Mesenchymal stem cell (in vitro differentiated cells and primary cell): ENCODE measurements at regions not wholly inside any gene's neighbourhood (a gene's known extent, or its start where the extent isn't known, plus 50 kb on each side); places are given as distances from the start of the nearest gene placed in this dataset.
"Not testable (repeated sequence)": the region's sequence is repeated elsewhere in the genome, so short reads cannot be mapped to it uniquely, and the experiment has no call there.

Experiments used
- DNase-seq: peaks from one replicate; pipeline ENCODE4 v3.0.0-alpha.2; 2013
- H2AFZ ChIP-seq: one replicate; pipeline ENCODE4 v1.6.1; 2013; ENCODE audit warnings: low read depth, mild to moderate bottlenecking, control low read depth, inconsistent platforms, low read length, moderate library complexity
- H2AK5ac ChIP-seq: 2 replicates; pipeline ENCODE4 v1.6.1; 2013; ENCODE audit warnings: low read length, moderate library complexity, mild to moderate bottlenecking, inconsistent platforms; ENCODE audit not compliant: severe bottlenecking
- H2BK120ac ChIP-seq: one replicate; pipeline ENCODE4 v1.6.1; 2013; ENCODE audit warnings: low read depth, mild to moderate bottlenecking, inconsistent platforms, low read length, moderate library complexity
- H2BK12ac ChIP-seq, 2 experiments: one replicate each; pipeline ENCODE4 v1.6.1; 2013; ENCODE audit warnings: inconsistent platforms in 2 of 2, low read length in 2 of 2, mild to moderate bottlenecking in 2 of 2, moderate library complexity in 2 of 2, control low read depth in 1 of 2
- H2BK15ac ChIP-seq: one replicate; pipeline ENCODE4 v1.6.1; 2013; ENCODE audit warnings: mild to moderate bottlenecking, low read depth, inconsistent platforms; ENCODE audit not compliant: poor library complexity, severe bottlenecking
- H2BK5ac ChIP-seq: 2 replicates; pipeline ENCODE4 v1.6.1; 2013; ENCODE audit warnings: low read depth, mild to moderate bottlenecking, low read length, control low read depth, inconsistent platforms; ENCODE audit not compliant: poor library complexity, severe bottlenecking
- H3K14ac ChIP-seq, 2 experiments: one replicate each; pipeline ENCODE4 v1.6.1; 2013; ENCODE audit warnings: inconsistent platforms in 2 of 2, low read length in 2 of 2, control low read depth in 1 of 2, mild to moderate bottlenecking in 1 of 2, moderate library complexity in 1 of 2
- H3K18ac ChIP-seq, 2 experiments: one replicate each; pipeline ENCODE4 v1.6.1; 2013; ENCODE audit warnings: inconsistent platforms in 2 of 2, low read length in 2 of 2, control low read depth in 1 of 2, low read depth in 1 of 2, mild to moderate bottlenecking in 1 of 2
- H3K23ac ChIP-seq, 2 experiments: one replicate each; pipeline ENCODE4 v1.6.1; 2013; ENCODE audit warnings: inconsistent platforms in 2 of 2, low read length in 2 of 2, mild to moderate bottlenecking in 2 of 2, moderate library complexity in 2 of 2, control low read depth in 1 of 2
- H3K27ac ChIP-seq: 2 replicates; pipeline ENCODE4 v1.5.1; 2013; ENCODE audit warnings: mild to moderate bottlenecking, moderate library complexity, low read length, control low read depth, inconsistent platforms; ENCODE audit not compliant: poor library complexity, severe bottlenecking
- H3K27me3 ChIP-seq, 2 experiments: 2 replicates each; pipeline versions ENCODE4 v1.6.1 to v1.7.0; 2013; ENCODE audit warnings: low read length in 2 of 2, mild to moderate bottlenecking in 2 of 2, moderate library complexity in 2 of 2, control low read depth in 1 of 2, inconsistent platforms in 1 of 2; ENCODE audit not compliant: control insufficient read depth in 1 of 2, insufficient read depth in 1 of 2
- H3K36me3 ChIP-seq, 2 experiments: 2 replicates each; pipeline versions ENCODE4 v1.6.1 to v1.7.0; 2013; ENCODE audit warnings: low read length in 2 of 2, control low read depth in 1 of 2, inconsistent platforms in 1 of 2, low read depth in 1 of 2, mild to moderate bottlenecking in 1 of 2; ENCODE audit not compliant: insufficient read depth in 2 of 2, control insufficient read depth in 1 of 2
- H3K4ac ChIP-seq, 2 experiments: one replicate each; pipeline ENCODE4 v1.6.1; 2013; ENCODE audit warnings: inconsistent platforms in 2 of 2, low read length in 2 of 2, mild to moderate bottlenecking in 2 of 2, moderate library complexity in 2 of 2, control low read depth in 1 of 2, low read depth in 1 of 2
- H3K4me1 ChIP-seq: 2 replicates; pipeline ENCODE4 v1.6.1; 2013; ENCODE audit warnings: low read depth, low read length, control low read depth; ENCODE audit not compliant: control insufficient read depth, insufficient read depth
- H3K4me2 ChIP-seq: 2 replicates; pipeline ENCODE4 v1.6.1; 2013; ENCODE audit warnings: low read length, mild to moderate bottlenecking, inconsistent platforms; ENCODE audit not compliant: poor library complexity, severe bottlenecking
- H3K4me3 ChIP-seq, 2 experiments: 2 replicates each; pipeline versions ENCODE4 v1.5.1 to v1.7.0; 2013; ENCODE audit warnings: low read length in 2 of 2, mild to moderate bottlenecking in 2 of 2, control low read depth in 1 of 2, low read depth in 1 of 2; ENCODE audit not compliant: insufficient read depth in 1 of 2
- H3K79me1 ChIP-seq: replicated peaks from 2 replicates; pipeline ENCODE4 v1.6.1; 2013; ENCODE audit warnings: mild to moderate bottlenecking, control low read depth, low read length, inconsistent platforms; ENCODE audit not compliant: poor library complexity, severe bottlenecking
- H3K9ac ChIP-seq: 2 replicates; pipeline ENCODE4 v1.7.0; 2013; ENCODE audit warnings: mild to moderate bottlenecking, low read length, moderate library complexity
- H3K9me3 ChIP-seq: 2 replicates; pipeline ENCODE4 v1.7.0; 2013; ENCODE audit warnings: mild to moderate bottlenecking, low read length; ENCODE audit not compliant: control insufficient read depth
- H4K8ac ChIP-seq: one replicate; pipeline ENCODE4 v1.6.1; 2013; ENCODE audit warnings: inconsistent platforms, mild to moderate bottlenecking, low read length, moderate library complexity
- H4K91ac ChIP-seq: one replicate; pipeline ENCODE4 v1.6.1; 2013; ENCODE audit warnings: mild to moderate bottlenecking, low read length, inconsistent platforms
- WGBS: methylation state at CpG from one replicate; pipeline ENCODE4 v1.1.7; 2013; ENCODE audit warnings: mixed read lengths; 5-methylcytosine and 5-hydroxymethylcytosine counted together

GRCh38 chr16:27600381-27600780 is 50.4 kb downstream of the KATNIP start:
- peaks cover 8% of the 10 kb centered on the region for H3K79me1 ChIP-seq
- H2BK5ac ChIP-seq: no peak overlapping the region
- no peak overlapping the region for H3K14ac ChIP-seq
- H2BK15ac ChIP-seq: no peak overlapping the region
- no peak overlapping the region for H3K4me3 ChIP-seq
- H4K91ac ChIP-seq: no peak overlapping the region
- no peaks in the 10 kb centered on the region for H3K4me1 ChIP-seq
- no peak overlapping the region for H3K23ac ChIP-seq
- H3K27ac ChIP-seq: no peak overlapping the region
- H3K9ac ChIP-seq: no peak overlapping the region
- H3K36me3 ChIP-seq: peaks cover 11 to 23% of the 10 kb centered on the region in 2 experiments
- H3K4ac ChIP-seq: no peak overlapping the region
- H3K18ac ChIP-seq: no peak overlapping the region
- no peak overlapping the region for H3K4me2 ChIP-seq
- no peak for DNase-seq
- no peaks in the 10 kb centered on the region for H3K27me3 ChIP-seq
- no peak overlapping the region for H2AK5ac ChIP-seq
- H2BK120ac ChIP-seq: no peak overlapping the region
- H3K9me3 ChIP-seq: no peaks in the 10 kb centered on the region
- H4K8ac ChIP-seq: no peak overlapping the region
- WGBS: 59% methylated on average over 6 of the region's 6 CpGs
- H2BK12ac ChIP-seq: no peak overlapping the region
- H2AFZ ChIP-seq: no peak overlapping the region

GRCh38 chr16:27602103-27602502 is 52.2 kb downstream of the KATNIP start:
- Histone ChIP-seq H3K23ac (no peak overlapping the region), H2BK120ac (no peak overlapping the region), H3K18ac (no peak overlapping the region), H3K36me3 (peaks cover 11 to 23% of the 10 kb centered on the region in 2 experiments), H2BK5ac (no peak overlapping the region), H3K4me3 (no peak overlapping the region), H2BK12ac (no peak overlapping the region), H3K27me3 (no peaks in the 10 kb centered on the region), H3K79me1 (peaks cover 11% of the 10 kb centered on the region), H2AK5ac (no peak overlapping the region), H3K14ac (no peak overlapping the region), H3K9ac (no peak overlapping the region), H3K4me1 (no peaks in the 10 kb centered on the region), H4K8ac (no peak overlapping the region), H2AFZ (no peak overlapping the region), H3K9me3 (no peaks in the 10 kb centered on the region), H4K91ac (no peak overlapping the region), H2BK15ac (no peak overlapping the region), H3K4me2 (no peak overlapping the region), H3K4ac (no peak overlapping the region), H3K27ac (no peak overlapping the region)
- no peak for DNase-seq
- WGBS: 90% methylated on average over 4 of the region's 4 CpGs

- H3K36me3 ChIP-seq, H3K27me3 ChIP-seq, H3K9ac ChIP-seq, H2BK12ac ChIP-seq, H3K14ac ChIP-seq, H3K9me3 ChIP-seq, H2BK120ac ChIP-seq, H3K23ac ChIP-seq, H3K18ac ChIP-seq, H3K4ac ChIP-seq, H4K91ac ChIP-seq, H2BK15ac ChIP-seq, H3K4me2 ChIP-seq, H3K27ac ChIP-seq, H4K8ac ChIP-seq, H3K4me1 ChIP-seq, H3K4me3 ChIP-seq, H2AFZ ChIP-seq, H2AK5ac ChIP-seq, H2BK5ac ChIP-seq: not testable (repeated sequence)
- 75% methylated on average over 10 of the region's 12 CpGs for WGBS
- peak; percentile 49 for DNase-seq
- peaks cover 18% of the 10 kb centered on the region for H3K79me1 ChIP-seq
These were observed 55.7 kb downstream of the KATNIP start for GRCh38 chr16:27605500-27606106.

- Histone ChIP-seq H3K14ac (no peak overlapping the region), H3K36me3 (no peaks in the 10 kb centered on the region), H3K18ac (no peak overlapping the region), H3K4ac (no peak overlapping the region), H3K9ac (no peak overlapping the region), H2BK15ac (no peak overlapping the region), H2BK120ac (no peak overlapping the region), H3K4me3 (no peak overlapping the region), H3K79me1 (peaks cover 19% of the 10 kb centered on the region), H2BK12ac (no peak overlapping the region), H2BK5ac (no peak overlapping the region), H3K23ac (no peak overlapping the region), H2AK5ac (no peak overlapping the region), H3K4me1 (peaks cover 4% of the 10 kb centered on the region), H3K27me3 (no peaks in the 10 kb centered on the region), H3K4me2 (no peak overlapping the region), H3K27ac (no peak overlapping the region), H3K9me3 (no peaks in the 10 kb centered on the region), H4K8ac (no peak overlapping the region), H2AFZ (no peak overlapping the region), H4K91ac (no peak overlapping the region)
- 95% methylated on average over 5 of the region's 5 CpGs for WGBS
- no peak for DNase-seq
These were observed 61.4 kb downstream of the KATNIP start for GRCh38 chr16:27611340-27611739.
